GM21528 (cell line): ENCODE measurements at regions not wholly inside any gene's neighbourhood (a gene's known extent, or its start where the extent isn't known, plus 50 kb on each side); places are given as distances from the start of the nearest gene placed in this dataset.

Experiments used
- ATAC-seq: cut with Tn5 transposase; IDR thresholded peaks from one replicate; pipeline ENCODE4 v1.9.1; 2021; ENCODE audit warnings: mild to moderate bottlenecking, moderate library complexity; ENCODE audit not compliant: unreplicated experiment, low FRiP score

DNA sequence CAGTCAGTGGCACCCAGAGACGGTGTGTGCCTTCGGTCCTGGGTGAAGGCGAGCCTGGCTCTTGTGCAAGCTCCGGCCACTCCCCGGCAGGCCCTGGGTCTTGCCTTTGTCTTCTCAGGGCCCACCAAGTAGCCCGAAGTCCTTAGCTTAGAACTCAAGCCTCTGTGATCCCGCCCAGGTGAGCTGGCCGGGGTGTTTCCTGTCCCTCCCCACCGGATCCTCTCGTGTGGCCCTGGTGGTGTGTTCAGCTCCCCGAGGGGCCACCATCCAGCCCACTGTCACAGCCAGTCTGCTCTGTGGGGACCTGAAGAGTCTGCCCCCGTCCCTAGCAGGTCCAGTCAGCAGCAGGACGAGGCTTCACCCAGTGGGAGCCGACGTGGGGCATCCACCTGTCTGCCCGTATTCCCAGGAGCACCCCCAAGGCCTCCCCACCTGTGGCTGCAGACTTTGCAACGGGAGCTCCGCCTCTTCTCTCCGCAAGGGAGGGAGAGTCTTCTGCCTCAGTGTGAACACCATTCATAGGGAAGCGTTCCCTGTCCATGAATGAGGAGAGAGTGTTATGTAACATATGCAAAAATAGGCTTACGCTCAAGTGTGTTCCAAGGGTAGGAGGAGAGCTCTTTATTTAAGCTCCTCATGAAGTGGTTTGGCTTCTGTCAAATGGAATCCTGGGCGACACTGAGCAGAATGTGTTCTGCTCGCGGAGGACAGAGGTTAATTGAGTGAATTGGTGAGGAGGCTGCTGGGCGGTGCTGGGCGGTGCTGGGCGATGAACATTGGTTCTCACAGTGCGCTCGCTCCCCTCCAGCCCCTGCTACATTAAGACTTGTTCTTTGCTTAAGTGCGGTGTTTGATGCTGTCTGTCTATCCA, 108.9 kb downstream of the CRYAA start:
- no peak for ATAC-seq

DNA sequence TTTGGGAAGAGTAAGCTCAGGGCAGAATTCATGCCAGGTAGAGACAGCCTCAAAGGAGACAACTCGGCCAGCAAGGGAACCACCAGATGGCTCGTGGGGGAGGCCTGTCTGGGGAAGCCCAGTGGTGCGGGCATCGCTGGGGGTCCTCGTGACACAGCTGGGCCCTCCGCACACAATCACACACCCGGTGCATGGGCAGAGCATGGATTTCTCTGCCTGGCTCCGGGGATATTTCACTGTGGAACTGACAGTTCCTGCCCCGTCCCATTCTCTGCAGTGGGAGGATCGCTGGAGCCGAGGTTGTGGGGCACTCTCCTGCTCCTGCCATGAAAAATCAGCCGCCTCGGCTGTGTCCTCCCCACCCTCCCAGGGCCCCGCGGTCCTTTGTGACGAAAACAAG, 108.0 kb downstream of the CRYAA start:
- no peak for ATAC-seq

DNA sequence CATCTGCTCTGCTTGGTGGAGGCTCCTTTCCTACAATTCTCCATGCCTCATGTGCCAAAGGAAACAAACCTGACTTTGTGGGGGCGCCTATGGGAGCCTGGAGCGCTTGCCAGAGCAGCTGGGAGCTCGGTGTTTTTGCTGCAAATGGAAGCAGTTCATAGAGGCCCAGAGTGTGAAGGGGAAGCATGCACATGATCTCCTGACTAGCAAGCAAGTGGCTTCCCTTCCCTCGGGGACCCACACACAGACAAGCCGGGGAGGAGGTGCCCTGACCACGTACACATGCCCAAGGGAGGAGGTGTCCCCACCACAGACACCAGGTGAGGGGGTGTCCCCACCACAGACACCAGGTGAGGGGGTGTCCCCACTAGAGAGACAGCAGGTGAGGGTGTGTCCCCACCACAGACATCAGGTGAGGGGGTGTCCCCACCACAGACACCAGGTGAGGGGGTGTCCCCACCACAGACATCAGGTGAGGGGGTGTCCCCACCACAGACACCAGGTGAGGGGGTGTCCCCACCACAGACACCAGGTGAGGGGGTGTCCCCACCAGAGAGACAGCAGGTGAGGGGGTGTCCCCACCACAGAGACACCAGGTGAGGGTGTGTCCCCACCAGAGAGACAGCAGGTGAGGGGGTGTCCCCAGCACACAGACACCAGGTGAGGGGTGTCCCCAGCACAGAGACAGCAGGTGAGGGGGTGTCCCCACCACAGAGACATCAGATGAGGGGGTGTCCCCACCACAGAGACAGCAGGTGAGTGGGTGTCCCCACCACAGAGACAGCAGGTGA, 106.8 kb downstream of the CRYAA start:
- ATAC-seq = no peak

DNA sequence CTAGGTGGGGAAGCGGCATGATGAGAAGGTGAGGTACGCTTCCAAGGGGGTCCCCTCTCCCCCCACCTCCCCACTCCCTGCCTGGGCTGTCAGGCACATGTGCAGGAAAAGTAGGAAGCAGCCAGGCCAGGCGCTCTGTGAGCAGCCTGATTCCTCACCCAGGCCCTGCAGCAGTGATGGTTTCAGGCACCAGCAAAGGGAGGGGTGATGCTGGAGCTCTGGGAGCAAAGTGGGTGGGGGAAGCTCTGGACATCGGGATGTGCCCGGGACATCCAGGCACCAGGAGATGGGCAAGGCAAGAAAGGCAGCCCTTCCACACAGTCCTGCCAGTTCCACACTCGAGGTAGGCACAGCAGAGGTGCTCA, 106.1 kb downstream of the CRYAA start:
- ATAC-seq = no peak

DNA sequence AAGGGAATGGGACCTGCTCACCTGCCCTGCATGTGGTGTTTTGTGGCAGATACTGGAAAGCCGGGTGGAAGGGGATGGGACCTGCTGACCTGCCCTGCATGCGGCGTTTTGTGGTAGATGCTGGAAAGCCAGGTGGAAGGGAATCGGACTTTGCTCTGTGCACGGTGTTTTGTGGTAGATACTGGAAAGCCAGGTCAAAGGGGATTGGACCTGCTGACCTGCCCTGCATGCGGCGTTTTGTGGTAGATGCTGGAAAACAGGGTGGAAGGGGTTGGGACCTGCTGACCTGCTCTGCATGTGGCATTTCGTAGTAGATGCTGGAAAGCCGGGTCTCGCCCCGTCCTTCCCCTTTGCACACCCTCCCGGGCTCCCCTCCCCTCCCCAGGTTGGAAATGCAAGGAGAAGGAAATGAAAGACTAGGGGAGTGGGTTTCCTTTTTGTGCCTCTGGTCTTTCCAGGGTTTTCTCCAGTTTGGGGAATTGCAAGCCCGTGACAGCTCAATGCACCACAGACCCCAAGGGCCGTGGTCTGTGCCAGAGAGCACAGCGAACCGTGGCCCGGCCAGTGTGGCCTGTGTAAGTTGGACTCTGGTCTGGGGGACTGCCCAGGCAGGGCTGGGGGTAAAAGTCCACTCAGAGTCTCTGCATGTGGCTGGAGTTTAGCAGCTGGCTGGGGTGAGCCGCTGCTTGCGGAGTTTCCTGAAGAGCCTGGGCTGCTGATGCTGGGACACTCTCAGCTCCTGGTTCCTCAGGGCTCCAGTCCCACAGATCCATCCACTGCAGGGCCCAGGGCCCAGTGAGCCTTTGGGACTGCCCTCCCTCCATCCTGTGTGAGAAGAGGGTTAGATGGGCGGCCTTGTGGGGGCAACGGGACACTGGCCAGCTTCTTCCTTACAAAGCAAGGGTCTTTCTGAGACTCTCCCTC, 105.5 kb downstream of the CRYAA start:
- no peak for ATAC-seq

DNA sequence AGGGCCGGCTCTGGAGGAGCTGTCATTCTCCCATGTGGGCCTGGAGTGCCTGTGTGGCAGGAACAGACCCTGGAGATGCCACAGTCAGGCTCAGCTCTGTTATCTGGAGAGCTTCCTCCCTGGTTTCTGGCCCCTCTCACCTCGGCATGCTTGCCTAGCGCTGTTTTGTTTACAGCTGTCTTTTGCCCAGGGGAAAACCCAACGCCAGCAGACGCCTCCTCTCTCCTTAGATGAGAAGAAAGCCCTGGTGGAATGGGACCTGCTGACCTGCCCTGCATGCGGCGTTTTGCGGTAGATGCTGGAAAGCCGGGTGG, 104.9 kb downstream of the CRYAA start:
- no peak for ATAC-seq

DNA sequence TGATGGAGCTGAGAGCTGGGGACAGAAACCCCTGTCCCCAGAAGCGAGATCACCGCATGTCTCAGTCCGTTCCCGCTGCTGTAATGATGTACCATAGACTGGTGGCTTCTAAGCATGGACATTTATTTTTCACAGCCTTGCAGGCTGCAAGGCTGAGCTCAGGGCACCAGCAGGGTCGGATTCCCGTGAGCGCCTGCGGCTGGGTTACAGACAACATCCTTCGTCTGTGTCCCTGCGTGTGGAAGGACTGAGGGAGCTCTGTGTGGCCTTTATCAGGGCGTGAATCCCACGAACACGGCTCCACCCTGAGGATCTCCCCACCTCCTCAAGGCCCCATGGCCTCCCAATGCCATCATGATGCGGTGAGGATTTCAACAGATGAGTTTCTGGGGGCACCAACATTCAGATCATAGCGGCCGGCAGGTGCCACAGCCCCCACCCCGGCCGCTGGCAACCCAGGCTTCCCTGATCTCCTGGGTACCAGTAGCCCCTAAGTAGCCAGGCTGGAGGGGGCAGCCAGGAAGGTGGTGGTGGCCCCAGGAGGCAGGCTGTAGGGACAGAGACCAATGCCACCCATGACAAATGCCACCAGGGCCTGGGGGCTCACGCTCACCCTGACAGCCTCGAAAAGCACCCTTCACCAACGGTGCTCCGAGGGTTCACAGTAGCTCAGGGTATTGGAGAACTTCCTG, 104.4 kb downstream of the CRYAA start:
- no peak for ATAC-seq

DNA sequence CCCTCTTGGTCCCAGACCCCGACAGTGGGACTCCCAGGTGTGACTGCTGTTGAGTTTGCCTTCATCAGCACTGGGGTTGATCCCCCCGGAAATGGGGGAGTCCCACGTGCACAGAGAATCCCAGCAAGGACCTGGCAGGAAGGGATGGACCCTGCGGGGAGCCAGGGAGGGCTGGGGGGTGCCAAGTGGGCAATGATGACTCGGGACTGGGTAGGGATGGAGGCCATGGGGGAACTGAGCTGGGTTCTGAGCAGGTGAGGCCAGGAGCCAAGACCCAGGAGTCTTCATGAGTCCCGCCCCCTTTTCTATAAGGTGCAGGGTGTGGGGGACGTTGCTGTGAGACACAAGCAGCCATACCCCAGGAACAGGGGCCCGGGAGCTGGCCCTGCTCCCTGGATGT, 103.8 kb downstream of the CRYAA start:
- ATAC-seq = no peak

DNA sequence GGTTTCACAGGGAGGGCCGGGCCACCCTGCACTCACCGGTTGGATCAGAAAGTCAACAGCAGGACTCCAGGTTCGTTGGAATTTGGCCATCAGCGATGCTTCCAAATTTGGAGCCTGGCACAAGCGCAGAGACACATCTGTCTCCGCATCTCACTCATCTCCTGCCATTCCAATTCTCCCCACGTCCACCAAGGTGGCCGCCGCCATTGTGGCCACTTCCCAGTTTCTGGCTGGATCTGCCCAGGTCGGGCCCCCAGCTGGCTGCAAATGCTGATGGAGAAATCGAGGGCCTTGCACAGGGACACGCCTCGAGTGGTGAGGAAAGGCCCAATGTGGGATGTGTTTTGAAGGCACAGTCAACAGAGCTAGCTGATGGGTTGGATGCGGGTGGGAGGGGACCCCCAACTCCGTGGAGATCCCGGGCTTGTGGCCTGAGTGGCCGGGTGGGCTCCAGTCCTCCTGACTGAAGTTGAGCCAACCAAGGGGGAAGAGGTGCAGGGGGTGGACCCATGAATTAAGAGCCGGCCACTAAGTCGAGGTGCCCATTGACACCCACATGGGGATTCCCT, 102.7 kb downstream of the CRYAA start:
- ATAC-seq = no peak

DNA sequence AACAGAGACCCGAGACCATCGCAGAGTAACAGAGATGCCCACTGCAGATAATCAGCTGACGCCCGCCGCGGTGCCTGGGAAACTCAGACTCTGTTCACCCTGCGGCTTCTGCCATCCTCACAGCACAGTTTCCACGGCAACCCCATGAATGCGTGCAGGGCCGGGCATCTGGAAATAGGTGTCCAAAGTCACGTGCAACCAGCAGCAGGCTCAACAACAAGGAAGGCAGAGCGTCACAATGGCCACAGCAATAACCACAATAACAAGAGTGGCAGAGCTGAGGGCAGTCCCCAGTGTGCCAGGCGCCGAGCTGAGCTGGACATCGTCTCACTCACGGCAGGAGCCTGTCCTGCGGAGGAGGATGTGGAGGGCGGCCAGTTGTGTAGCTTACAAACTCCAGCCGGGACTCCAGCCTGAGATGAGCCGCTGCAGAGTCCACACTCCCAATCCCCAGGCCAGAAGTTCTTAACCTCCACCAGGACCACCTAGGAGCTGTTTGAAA, 102.0 kb downstream of the CRYAA start:
- ATAC-seq = no peak

DNA sequence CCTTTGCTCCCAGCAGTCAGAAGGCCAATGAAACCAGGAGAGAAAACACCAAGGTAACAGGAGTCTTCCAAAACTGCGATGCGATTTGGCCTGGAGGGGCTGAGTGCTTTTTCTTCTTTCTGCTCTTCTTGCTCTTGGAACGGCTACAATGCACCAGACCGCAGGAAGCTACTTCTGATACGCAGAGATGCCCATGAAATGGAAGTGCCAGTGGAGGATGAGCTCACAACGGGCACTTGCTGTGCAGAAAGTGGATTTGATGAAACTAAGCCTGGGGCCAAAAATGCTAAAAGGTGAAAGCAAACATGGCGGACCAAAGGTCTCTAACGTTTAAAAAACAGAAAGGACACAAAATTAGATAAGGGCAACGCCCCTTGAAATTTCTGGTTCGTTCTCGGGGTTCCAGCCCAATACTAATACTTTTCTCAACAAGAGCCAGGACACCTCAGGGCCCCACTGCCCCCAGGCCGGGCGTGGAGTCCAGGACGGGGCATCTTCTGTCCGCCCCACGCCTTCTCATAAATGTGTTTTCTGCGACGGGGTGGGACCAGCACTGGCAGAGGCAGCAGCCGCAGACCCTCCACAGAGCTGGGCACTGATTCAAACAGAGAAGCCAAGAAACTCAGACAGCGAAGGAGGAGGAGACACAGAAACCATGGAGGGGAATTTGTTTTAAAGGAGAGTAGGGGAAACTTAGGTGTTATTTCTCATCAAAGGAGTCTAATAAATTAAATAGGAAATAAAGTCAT, 101.3 kb downstream of the CRYAA start:
- ATAC-seq = no peak

DNA sequence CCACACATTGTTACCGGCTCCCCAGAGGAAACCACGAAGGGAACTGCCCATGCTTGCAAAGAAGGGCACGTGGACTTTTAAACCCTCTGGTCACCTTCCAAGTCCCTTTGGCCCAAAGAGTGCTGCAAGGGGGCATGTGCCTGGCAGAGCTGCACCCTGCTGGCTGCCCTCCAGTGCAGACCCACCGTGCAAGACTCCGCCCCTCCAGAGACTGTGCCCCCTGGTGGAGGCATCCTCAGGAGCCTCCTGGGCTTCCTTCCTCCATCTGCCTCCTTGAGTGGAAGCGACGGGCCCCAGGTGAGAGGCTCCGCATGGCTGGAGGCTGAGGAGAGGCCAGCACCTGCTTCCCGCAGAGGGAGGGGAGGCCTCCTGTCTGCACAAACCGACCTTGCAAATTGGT, 100.6 kb downstream of the CRYAA start:
- no peak for ATAC-seq

DNA sequence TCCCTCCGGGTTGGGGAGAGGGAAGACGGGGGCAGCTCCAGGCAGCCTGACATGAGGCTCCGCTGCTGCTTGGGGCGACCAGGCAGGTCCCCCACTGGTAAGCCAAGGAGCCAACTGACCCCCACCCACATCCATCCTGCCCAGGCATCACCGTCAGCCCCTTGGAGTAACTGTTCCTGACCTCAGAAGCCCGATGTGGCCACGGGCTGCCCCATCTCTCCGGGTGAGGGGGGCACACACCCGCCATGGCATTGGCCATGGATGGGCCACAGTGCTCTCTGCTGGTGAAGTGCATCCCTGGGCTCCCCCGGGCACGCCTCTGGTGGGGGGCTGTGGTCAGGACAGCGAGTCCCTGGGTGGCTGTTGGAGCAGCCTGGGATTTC, 100.0 kb downstream of the CRYAA start:
- no peak for ATAC-seq

DNA sequence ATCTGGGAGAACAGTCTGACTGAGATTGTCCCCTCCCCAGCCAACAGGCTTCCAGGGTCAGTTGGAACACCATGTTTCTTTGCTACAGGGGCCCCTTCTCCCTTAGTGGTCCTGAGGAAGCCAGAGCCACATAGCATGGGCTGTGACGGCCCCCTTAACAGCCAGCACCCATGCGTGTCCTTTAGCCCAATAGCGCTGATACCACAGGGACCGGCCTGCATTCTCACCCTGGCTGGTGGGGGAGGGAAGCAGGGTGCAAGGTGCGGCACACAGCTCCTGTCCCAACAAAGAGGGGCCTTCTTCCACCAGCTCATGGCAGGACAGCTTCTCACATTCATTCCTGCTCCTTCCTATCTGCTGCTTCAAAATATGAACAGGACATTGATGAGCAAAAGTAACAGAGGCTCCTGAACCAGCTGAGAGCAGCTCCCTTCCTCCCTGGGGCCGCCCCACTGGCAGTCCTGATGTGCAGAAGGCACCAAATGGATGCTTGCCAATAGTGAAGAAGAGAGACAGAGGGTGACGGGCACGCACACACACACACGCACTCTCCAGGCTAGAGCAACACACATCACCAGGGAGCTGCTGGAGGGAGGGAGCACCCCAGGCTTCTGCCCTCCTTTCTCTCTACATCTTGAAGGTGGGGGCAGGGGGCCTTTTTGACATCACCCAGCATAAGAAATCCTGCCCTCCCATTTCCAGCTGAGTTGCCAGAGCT, 99.4 kb downstream of the CRYAA start:
- ATAC-seq = no peak

DNA sequence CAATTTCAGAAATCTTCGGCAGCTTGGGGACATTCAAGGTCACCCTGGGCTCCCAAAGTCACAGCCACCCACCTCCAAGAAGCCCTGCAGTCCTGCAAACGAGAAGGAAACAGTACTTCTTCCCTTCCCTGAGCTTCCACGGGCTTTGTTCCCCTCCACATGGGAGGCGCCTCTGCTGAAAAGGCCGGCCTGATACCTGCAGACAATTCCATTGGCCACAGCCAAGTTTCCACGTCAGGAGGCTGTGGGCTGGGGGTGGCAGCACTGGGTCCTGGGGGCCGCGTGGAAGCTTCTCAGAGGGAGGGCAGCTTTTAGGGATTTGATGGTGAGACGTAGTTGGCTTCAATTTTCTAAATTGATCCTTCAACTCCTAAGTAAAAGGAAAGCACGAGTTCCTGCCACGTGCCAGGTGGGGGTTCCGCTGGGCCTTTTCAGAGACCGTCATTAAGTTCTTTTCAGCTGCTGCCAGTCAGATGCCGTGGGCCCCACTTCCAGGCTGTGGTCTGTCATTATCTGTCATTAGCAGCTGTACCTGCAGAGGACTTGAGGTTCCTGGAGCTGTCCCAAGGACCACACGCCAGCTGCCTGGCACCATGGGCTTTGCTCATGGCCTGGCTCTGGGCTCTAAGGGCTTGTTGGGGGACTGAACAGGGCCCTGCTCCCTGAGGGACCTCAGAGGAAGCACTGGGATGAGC, 98.7 kb downstream of the CRYAA start:
- no peak for ATAC-seq

DNA sequence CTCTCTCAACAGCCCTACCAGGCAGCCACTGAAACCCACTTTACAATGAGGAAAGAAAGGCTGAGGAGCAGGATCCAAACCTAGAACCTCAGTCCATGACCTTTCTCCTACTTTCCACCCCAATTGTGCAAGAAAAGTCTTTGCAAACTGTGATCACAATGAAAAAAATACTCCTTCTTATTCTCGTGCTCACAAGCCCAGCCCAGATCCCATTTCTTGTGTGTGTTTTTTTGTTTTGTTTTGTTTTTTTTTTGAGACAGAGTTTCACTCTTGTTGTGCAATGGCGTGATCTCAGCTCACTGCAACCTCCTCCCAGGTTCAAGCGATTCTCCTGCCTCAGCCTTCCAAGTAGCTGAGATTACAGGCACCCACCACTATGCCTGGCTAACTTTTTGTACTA, 97.7 kb downstream of the CRYAA start:
- ATAC-seq = no peak

DNA sequence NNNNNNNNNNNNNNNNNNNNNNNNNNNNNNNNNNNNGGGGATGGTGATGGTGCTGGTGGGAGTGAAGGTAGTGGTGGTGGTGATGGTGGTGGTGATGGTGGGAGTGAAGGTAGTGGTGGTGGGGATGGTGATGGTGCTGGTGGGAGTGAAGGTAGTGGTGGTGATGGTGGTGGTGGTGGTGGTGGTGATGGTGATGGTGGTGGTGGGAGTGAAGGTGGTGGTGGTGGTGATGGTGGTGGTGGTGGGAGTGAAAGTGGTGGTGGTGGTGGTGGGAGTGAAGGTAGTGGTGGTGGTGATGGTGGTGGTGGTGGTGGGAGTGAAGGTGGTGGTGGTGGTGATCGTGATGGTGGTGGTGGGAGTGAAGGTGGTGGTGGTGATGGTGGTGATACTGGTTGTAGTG, 93.6 kb downstream of the CRYAA start:
- no peak for ATAC-seq
